H9 (cell line): ENCODE measurements at regions not wholly inside any gene's neighbourhood (a gene's known extent, or its start where the extent isn't known, plus 50 kb on each side); places are given as distances from the start of the nearest gene placed in this dataset.

Experiments
- DNase-seq: peaks from one replicate; pipeline ENCODE4 v3.0.0-alpha.2; 2017
- H2AFZ ChIP-seq: one replicate; pipeline ENCODE4 v1.6.1; 2013; ENCODE audit warnings: mild to moderate bottlenecking, low read length, control low read depth, moderate library complexity
- H2AK5ac ChIP-seq: 2 replicates; pipeline ENCODE4 v1.6.1; 2013; ENCODE audit warnings: low read length, control low read depth, mixed read lengths; ENCODE audit not compliant: insufficient read length
- H2BK120ac ChIP-seq: one replicate; pipeline ENCODE4 v1.6.1; 2013; ENCODE audit warnings: low read depth, mild to moderate bottlenecking, low read length, control low read depth, inconsistent platforms; ENCODE audit not compliant: poor library complexity, severe bottlenecking
- H2BK12ac ChIP-seq: 2 replicates; pipeline ENCODE4 v1.6.1; 2013; ENCODE audit warnings: low read length, control low read depth, mixed read lengths, low read depth; ENCODE audit not compliant: insufficient read length
- H2BK15ac ChIP-seq: 2 replicates; pipeline ENCODE4 v1.6.1; 2013; ENCODE audit warnings: low read depth, low read length, control low read depth
- H2BK20ac ChIP-seq: one replicate; pipeline ENCODE4 v1.6.1; 2013; ENCODE audit warnings: low read depth, mild to moderate bottlenecking, low read length, control low read depth, inconsistent platforms; ENCODE audit not compliant: poor library complexity, severe bottlenecking
- H2BK5ac ChIP-seq: 2 replicates; pipeline ENCODE4 v1.6.1; 2013; ENCODE audit warnings: low read length, control low read depth, mixed read lengths; ENCODE audit not compliant: insufficient read length
- H3K14ac ChIP-seq: 2 replicates; pipeline ENCODE4 v1.6.1; 2013; ENCODE audit warnings: low read length, control low read depth; ENCODE audit not compliant: insufficient read depth
- H3K18ac ChIP-seq: 2 replicates; pipeline ENCODE4 v1.6.1; 2013; ENCODE audit warnings: low read depth, mild to moderate bottlenecking, mixed read lengths, low read length, control low read depth; ENCODE audit not compliant: insufficient read length
- H3K23ac ChIP-seq: 2 replicates; pipeline ENCODE4 v1.6.1; 2013; ENCODE audit warnings: low read length, control low read depth, mixed read lengths, low read depth; ENCODE audit not compliant: insufficient read length
- H3K23me2 ChIP-seq: 2 replicates; pipeline ENCODE4 v1.6.1; 2013; ENCODE audit warnings: low read depth, mild to moderate bottlenecking, mixed read lengths, low read length, control low read depth; ENCODE audit not compliant: insufficient read length, poor library complexity, severe bottlenecking
- H3K27ac ChIP-seq: 2 replicates; pipeline ENCODE4 v1.5.1; 2013; ENCODE audit warnings: low read length, control low read depth, mixed read lengths, low read depth; ENCODE audit not compliant: insufficient read length
- H3K27me3 ChIP-seq: 2 replicates; pipeline ENCODE4 v1.6.1; 2013; ENCODE audit warnings: low read length, control low read depth, inconsistent platforms; ENCODE audit not compliant: insufficient read depth
- H3K4ac ChIP-seq: 2 replicates; pipeline ENCODE4 v1.6.1; 2013; ENCODE audit warnings: low read depth, mild to moderate bottlenecking, control low read depth, inconsistent platforms, low read length, moderate library complexity
- H3K4me1 ChIP-seq: 2 replicates; pipeline ENCODE4 v1.6.1; 2013; ENCODE audit warnings: low read length, control low read depth, inconsistent platforms; ENCODE audit not compliant: insufficient read depth
- H3K4me2 ChIP-seq: 2 replicates; pipeline ENCODE4 v1.6.1; 2013; ENCODE audit warnings: low read length, control low read depth, mixed read lengths; ENCODE audit not compliant: insufficient read length, insufficient read depth
- H3K56ac ChIP-seq: 2 replicates; pipeline ENCODE4 v1.6.1; 2013; ENCODE audit warnings: low read depth, mild to moderate bottlenecking, mixed read lengths, low read length, control low read depth; ENCODE audit not compliant: insufficient read length
- H3K79me1 ChIP-seq: 2 replicates; pipeline ENCODE4 v1.6.1; 2013; ENCODE audit warnings: low read depth, mild to moderate bottlenecking, moderate library complexity, low read length, control low read depth, inconsistent platforms; ENCODE audit not compliant: insufficient read depth, poor library complexity, severe bottlenecking
- H3K79me2 ChIP-seq: 2 replicates; pipeline ENCODE4 v1.6.1; 2013; ENCODE audit warnings: low read length, control low read depth, inconsistent platforms; ENCODE audit not compliant: insufficient read depth
- H3K9ac ChIP-seq: 2 replicates; pipeline ENCODE4 v1.6.1; 2013; ENCODE audit warnings: low read length, control low read depth, mixed read lengths; ENCODE audit not compliant: insufficient read length; ENCODE audit errors: extremely low read depth
- H3K9me3 ChIP-seq: one replicate; pipeline ENCODE4 v1.6.1; 2013; ENCODE audit warnings: low read depth, low read length, inconsistent platforms; ENCODE audit not compliant: control insufficient read depth
- H3T11ph ChIP-seq: one replicate; pipeline ENCODE4 v1.6.1; 2013; ENCODE audit warnings: mild to moderate bottlenecking, low read length, control low read depth, inconsistent platforms
- H4K20me1 ChIP-seq: one replicate; pipeline ENCODE4 v1.6.1; 2013; ENCODE audit not compliant: control insufficient read depth, insufficient read length, insufficient read depth
- H4K5ac ChIP-seq: 2 replicates; pipeline ENCODE4 v1.6.1; 2013; ENCODE audit warnings: low read depth, mild to moderate bottlenecking, mixed read lengths, low read length, control low read depth; ENCODE audit not compliant: insufficient read length
- H4K8ac ChIP-seq: replicated peaks from 2 replicates; pipeline ENCODE4 v1.6.1; 2013; ENCODE audit warnings: low read length, control low read depth, mixed read lengths, low read depth; ENCODE audit not compliant: insufficient read length
- H4K91ac ChIP-seq: 2 replicates; pipeline ENCODE4 v1.6.1; 2013; ENCODE audit warnings: low read depth, mild to moderate bottlenecking, moderate library complexity, mixed read lengths, low read length, control low read depth; ENCODE audit not compliant: insufficient read length
- H3K27ac Mint-ChIP-seq, 3 experiments: 2 replicates in 2 of 3; 3 replicates in 1 of 3; pipeline ENCODE4 v1.8.0; 2020 to 2021; ENCODE audit warnings: mixed read lengths in 3 of 3, mild to moderate bottlenecking in 1 of 3, moderate library complexity in 1 of 3
- H3K27me3 Mint-ChIP-seq: 2 replicates; pipeline ENCODE4 v1.8.0; 2021; ENCODE audit warnings: low read depth, mild to moderate bottlenecking, moderate library complexity, mixed read lengths
- H3K36me3 Mint-ChIP-seq, 3 experiments: 2 replicates in 2 of 3; 3 replicates in 1 of 3; pipeline ENCODE4 v1.8.0; 2020 to 2021; ENCODE audit warnings: low read depth in 3 of 3, mixed read lengths in 3 of 3; ENCODE audit not compliant: insufficient read depth in 1 of 3
- H3K4me1 Mint-ChIP-seq, 2 experiments: 2 replicates each; pipeline ENCODE4 v1.8.0; 2020; ENCODE audit warnings: mixed read lengths in 2 of 2
- H3K4me3 Mint-ChIP-seq, 2 experiments: 2 replicates in 1 of 2; 3 replicates in 1 of 2; pipeline ENCODE4 v1.8.0; 2020 to 2021; ENCODE audit warnings: mild to moderate bottlenecking in 2 of 2, mixed read lengths in 2 of 2, moderate library complexity in 1 of 2
- H3K9me3 Mint-ChIP-seq, 2 experiments: 2 replicates in 1 of 2; 3 replicates in 1 of 2; pipeline ENCODE4 v1.8.0; 2020; ENCODE audit warnings: mild to moderate bottlenecking in 2 of 2, mixed read lengths in 2 of 2, moderate library complexity in 1 of 2
- WGBS: extraction: QIAGEN DNeasy Blood & Tissue Kit; methylation state at CpG from one replicate; pipeline ENCODE4 v1.1.7; 2013; ENCODE audit warnings: missing lambda C conversion rate, low lambda C conversion rate, mixed read lengths; ENCODE audit not compliant: insufficient read length; ENCODE audit errors: extremely low coverage; 5-methylcytosine and 5-hydroxymethylcytosine counted together
- TF ChIP-seq, protein P1 (sequence below): fragments of 200-600 bp; sonication (generic); conservative IDR thresholded peaks from 3 replicates; pipeline ENCODE4 v1.8.0; 2021; ENCODE audit warnings: antibody characterized with exemption, mild to moderate bottlenecking

DNA sequence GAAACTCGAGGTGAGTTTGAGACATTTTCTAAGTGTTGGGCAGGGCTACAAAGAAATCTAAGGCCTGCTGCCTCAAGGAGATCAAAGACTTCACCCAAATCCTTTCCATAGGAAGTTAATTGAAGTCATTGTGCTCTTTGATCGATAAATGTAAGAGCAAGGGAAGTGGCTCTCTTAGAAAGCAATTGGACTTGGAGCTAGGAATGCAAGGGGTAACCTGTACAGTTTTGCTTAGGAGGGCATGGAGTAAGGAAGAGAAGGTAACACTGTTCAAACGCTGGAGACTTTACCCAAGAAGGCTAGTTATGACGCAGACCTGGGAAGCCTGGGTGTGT, 418.0 kb upstream of the PROX1 start:
- Histone ChIP-seq H2BK20ac (no peak overlapping the region), H2BK120ac (no peak overlapping the region), H3K4ac (no peak overlapping the region), H2BK12ac (no peak overlapping the region), H2AFZ (no peak overlapping the region), H3K27ac (no peak overlapping the region), H3K23me2 (no peaks in the 10 kb centered on the region), H3K4me1 (no peaks in the 10 kb centered on the region), H3K27me3 (no peaks in the 10 kb centered on the region; the same call in 1 of the 2 replicates), H4K91ac (no peak overlapping the region), H3K79me1 (no peaks in the 10 kb centered on the region), H3K9me3 (no peaks in the 10 kb centered on the region), H3K18ac (no peak overlapping the region), H3K23ac (no peak overlapping the region), H2BK15ac (no peak overlapping the region), H3T11ph (no peak overlapping the region), H2AK5ac (no peak overlapping the region), H3K9ac (no peak overlapping the region), H3K14ac (no peak overlapping the region), H3K79me2 (no peaks in the 10 kb centered on the region), H4K5ac (no peak overlapping the region), H3K4me2 (no peak overlapping the region), H3K56ac (no peak overlapping the region), H4K20me1 (no peaks in the 10 kb centered on the region), H2BK5ac (no peak overlapping the region), H4K8ac (no peak overlapping the region)
- Mint-ChIP-seq H3K4me1 (peaks cover 0 to 3% of the 10 kb centered on the region in 2 experiments; a peak in 1 of 4 replicates), H3K27ac (no peak overlapping the region), H3K4me3 (no peak overlapping the region), H3K36me3 (peaks cover 1 to 22% (median 10%) of the 10 kb centered on the region in 3 experiments; a peak in 5 of 7 replicates), H3K27me3 (peaks cover 1% of the 10 kb centered on the region; the same call in 1 of the 2 replicates), H3K9me3 (peaks cover 16 to 18% of the 10 kb centered on the region in 2 experiments)
- TF ChIP-seq, protein P1, sequence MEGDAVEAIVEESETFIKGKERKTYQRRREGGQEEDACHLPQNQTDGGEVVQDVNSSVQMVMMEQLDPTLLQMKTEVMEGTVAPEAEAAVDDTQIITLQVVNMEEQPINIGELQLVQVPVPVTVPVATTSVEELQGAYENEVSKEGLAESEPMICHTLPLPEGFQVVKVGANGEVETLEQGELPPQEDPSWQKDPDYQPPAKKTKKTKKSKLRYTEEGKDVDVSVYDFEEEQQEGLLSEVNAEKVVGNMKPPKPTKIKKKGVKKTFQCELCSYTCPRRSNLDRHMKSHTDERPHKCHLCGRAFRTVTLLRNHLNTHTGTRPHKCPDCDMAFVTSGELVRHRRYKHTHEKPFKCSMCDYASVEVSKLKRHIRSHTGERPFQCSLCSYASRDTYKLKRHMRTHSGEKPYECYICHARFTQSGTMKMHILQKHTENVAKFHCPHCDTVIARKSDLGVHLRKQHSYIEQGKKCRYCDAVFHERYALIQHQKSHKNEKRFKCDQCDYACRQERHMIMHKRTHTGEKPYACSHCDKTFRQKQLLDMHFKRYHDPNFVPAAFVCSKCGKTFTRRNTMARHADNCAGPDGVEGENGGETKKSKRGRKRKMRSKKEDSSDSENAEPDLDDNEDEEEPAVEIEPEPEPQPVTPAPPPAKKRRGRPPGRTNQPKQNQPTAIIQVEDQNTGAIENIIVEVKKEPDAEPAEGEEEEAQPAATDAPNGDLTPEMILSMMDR = no peak
- no CpG with 5 or more reads among the region's 4 CpGs for WGBS
- no peak for DNase-seq
